ENCODE measurements at regions not wholly inside any gene's neighbourhood (a gene's known extent, or its start where the extent isn't known, plus 50 kb on each side); places are given as distances from the start of the nearest gene placed in this dataset.

- intact Hi-C loops (cut with DNase I; ENCODE audit: low total_unique reads), result no loop called here
- DNase-seq (ENCODE audit: low spot score in 2 of 2), result no peak
- H3K4me3 ChIP-seq (ENCODE audit: low read depth, poor library complexity, severe bottlenecking), result no peak overlapping the region
- no peak for TF ChIP-seq POLR2A (IDR thresholded peaks at IDR 0.05)
- TF ChIP-seq, protein P1, sequence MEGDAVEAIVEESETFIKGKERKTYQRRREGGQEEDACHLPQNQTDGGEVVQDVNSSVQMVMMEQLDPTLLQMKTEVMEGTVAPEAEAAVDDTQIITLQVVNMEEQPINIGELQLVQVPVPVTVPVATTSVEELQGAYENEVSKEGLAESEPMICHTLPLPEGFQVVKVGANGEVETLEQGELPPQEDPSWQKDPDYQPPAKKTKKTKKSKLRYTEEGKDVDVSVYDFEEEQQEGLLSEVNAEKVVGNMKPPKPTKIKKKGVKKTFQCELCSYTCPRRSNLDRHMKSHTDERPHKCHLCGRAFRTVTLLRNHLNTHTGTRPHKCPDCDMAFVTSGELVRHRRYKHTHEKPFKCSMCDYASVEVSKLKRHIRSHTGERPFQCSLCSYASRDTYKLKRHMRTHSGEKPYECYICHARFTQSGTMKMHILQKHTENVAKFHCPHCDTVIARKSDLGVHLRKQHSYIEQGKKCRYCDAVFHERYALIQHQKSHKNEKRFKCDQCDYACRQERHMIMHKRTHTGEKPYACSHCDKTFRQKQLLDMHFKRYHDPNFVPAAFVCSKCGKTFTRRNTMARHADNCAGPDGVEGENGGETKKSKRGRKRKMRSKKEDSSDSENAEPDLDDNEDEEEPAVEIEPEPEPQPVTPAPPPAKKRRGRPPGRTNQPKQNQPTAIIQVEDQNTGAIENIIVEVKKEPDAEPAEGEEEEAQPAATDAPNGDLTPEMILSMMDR (IDR thresholded peaks at IDR 0.05), result no peak
These were observed 746.6 kb upstream of the ACO1 start for GRCh38 chr9:31637861-31638260.

DNA sequence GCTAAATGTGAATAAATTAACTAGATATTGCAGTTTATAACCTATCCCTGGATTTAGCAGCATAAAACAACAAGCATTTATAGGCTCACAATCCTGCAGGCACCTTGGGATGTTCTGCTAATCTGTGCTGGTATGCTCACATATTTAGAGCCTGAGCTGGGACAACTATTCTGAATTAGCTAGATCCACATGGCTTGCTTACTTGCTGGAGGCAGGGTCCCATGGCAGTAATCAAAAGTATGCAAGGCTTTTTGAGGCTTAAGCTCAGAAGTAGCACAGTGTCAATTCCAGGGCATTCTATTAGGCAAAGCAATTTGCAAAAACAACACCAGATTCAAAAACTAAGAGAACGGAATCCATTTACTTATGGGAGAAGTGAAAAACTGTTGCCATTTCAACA lies 745.0 kb upstream of the ACO1 start:
- no peak overlapping the region for H3K4me3 ChIP-seq (ENCODE audit: low read depth, poor library complexity, severe bottlenecking)
- intact Hi-C loops (cut with DNase I; ENCODE audit: low total_unique reads), result no loop called here
- 98 to 100% methylated on average over 1 of the region's 1 CpG for WGBS, 2 donors
- no peak for DNase-seq (ENCODE audit: low spot score in 2 of 2)
- TF ChIP-seq POLR2A (IDR thresholded peaks at IDR 0.05), result no peak
- TF ChIP-seq, protein P1 (IDR thresholded peaks at IDR 0.05), result no peak

- DNase-seq (ENCODE audit: low spot score in 2 of 2), result no peak
- intact Hi-C loops (cut with DNase I; ENCODE audit: low total_unique reads), result no loop called here
- no peak overlapping the region for H3K4me3 ChIP-seq (ENCODE audit: low read depth, poor library complexity, severe bottlenecking)
- 73 to 80% methylated on average over 3 of the region's 3 CpGs for WGBS, 2 donors
- no peak for TF ChIP-seq POLR2A (IDR thresholded peaks at IDR 0.05)
- TF ChIP-seq, protein P1 (IDR thresholded peaks at IDR 0.05), result no peak
These were observed 715.1 kb upstream of the ACO1 start for GRCh38 chr9:31669311-31669710.

GRCh38 chr9:31671011-31671410 lies 713.4 kb upstream of the ACO1 start:
- 74 to 75% methylated on average over 3 of the region's 3 CpGs for WGBS, 2 donors
- no peak for TF ChIP-seq POLR2A (IDR thresholded peaks at IDR 0.05)
- TF ChIP-seq, protein P1 (IDR thresholded peaks at IDR 0.05), result no peak
- no peak overlapping the region for H3K4me3 ChIP-seq (ENCODE audit: low read depth, poor library complexity, severe bottlenecking)
- no peak for DNase-seq (ENCODE audit: low spot score in 2 of 2)
- intact Hi-C loops (cut with DNase I; ENCODE audit: low total_unique reads), result no loop called here

- no peak for TF ChIP-seq POLR2A (IDR thresholded peaks at IDR 0.05)
- TF ChIP-seq, protein P1 (IDR thresholded peaks at IDR 0.05), result no peak
- no peak for DNase-seq (ENCODE audit: low spot score in 2 of 2)
- 77 to 78% methylated on average over 1 of the region's 1 CpG for WGBS, 2 donors
- intact Hi-C loops (cut with DNase I; ENCODE audit: low total_unique reads), result no loop called here
- H3K4me3 ChIP-seq (ENCODE audit: low read depth, poor library complexity, severe bottlenecking), result no peak overlapping the region
These were observed 710.2 kb upstream of the ACO1 start for GRCh38 chr9:31674264-31674663.

DNA sequence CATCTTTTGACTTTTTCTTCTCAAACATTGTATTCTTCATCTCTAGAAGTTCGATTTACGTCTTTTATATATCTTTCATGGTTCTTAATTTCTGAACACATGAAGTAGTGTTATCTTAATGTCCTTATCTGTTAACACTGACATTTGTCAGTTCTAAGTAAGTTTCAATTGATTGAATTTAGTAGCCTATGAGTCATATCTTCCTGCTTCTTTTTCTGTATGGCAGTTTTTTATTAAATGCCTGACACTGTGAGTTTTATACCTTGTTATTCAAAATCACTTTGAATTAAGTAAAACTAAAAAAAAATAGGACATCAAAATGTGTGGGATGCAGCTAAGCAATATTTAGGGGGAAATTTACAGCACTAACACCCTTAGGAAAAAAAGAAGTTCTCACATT lies 707.0 kb upstream of the ACO1 start:
- no peak overlapping the region for H3K4me3 ChIP-seq (ENCODE audit: low read depth, poor library complexity, severe bottlenecking)
- intact Hi-C loops (cut with DNase I; ENCODE audit: low total_unique reads), result no loop called here
- TF ChIP-seq, protein P1 (IDR thresholded peaks at IDR 0.05), result no peak
- TF ChIP-seq POLR2A (IDR thresholded peaks at IDR 0.05), result no peak
- WGBS, 2 donors, result 81 to 86% methylated on average over 2 of the region's 2 CpGs
- no peak for DNase-seq (ENCODE audit: low spot score in 2 of 2)

Measured in lower leg skin (tissue), 4 donors.